NCI-H2107 treated with DMSO at 0.1 percent for 48 hours (cell line): ENCODE measurements at regions not wholly inside any gene's neighbourhood (a gene's known extent, or its start where the extent isn't known, plus 50 kb on each side); places are given as distances from the start of the nearest gene placed in this dataset.

Source experiments
- DNase-seq: peaks from one replicate; lab custom pipeline; 2025; ENCODE audit not compliant: unreplicated experiment; lab: John Stamatoyannopoulos, UW

GRCh38 chr20:37598575-37599342 lies 71.1 kb upstream of the BLCAP start:
- DNase-seq = no peak

- peak; percentile 38 for DNase-seq
Observed at GRCh38 chr20:37598100-37598543, 70.4 kb upstream of the BLCAP start.

- DNase-seq = no peak
Observed at GRCh38 chr20:37596890-37597536, 69.3 kb upstream of the BLCAP start.

GRCh38 chr20:37596168-37596567 lies 68.5 kb upstream of the BLCAP start:
- no peak for DNase-seq

GRCh38 chr20:37593710-37594109 lies 66.0 kb upstream of the BLCAP start:
- no peak for DNase-seq

- no peak for DNase-seq
Observed at GRCh38 chr20:37590938-37591490, 63.3 kb upstream of the BLCAP start.

- no peak for DNase-seq
Observed at GRCh38 chr20:37586078-37586477, 58.4 kb upstream of the BLCAP start.

- no peak for DNase-seq
Observed at GRCh38 chr20:37584238-37584807, 56.6 kb upstream of the BLCAP start.

GRCh38 chr20:37581246-37581645 lies 53.6 kb upstream of the BLCAP start:
- DNase-seq = no peak

- DNase-seq = no peak
Observed at GRCh38 chr20:37580069-37580468, 52.4 kb upstream of the BLCAP start.

- no peak for DNase-seq
Observed at GRCh38 chr20:37579106-37579505, 51.4 kb upstream of the BLCAP start.

- no peak for DNase-seq
Observed at GRCh38 chr20:37577981-37578380, 50.3 kb upstream of the BLCAP start.
